ENCODE measurements at regions not wholly inside any gene's neighbourhood (a gene's known extent, or its start where the extent isn't known, plus 50 kb on each side); places are given as distances from the start of the nearest gene placed in this dataset.

DNA sequence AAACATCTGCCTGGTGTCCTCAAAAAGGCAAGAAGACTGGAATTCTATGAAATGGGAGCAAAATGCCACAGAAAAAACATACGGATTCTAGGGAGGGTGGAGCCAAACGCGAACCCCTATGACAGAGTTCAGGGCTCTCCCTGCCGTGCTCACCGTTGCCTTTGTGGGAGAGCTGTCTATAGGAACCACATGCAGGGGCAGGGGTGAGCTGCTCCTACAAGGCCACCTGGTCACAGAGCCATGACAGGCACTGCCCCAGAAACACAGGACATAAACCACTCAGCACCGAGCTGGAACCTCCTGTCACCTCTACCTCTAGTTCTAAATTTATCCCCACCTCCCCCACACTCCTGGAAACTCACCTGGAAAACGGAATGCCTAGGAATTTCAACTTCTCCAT is 155.1 kb upstream of the ZNF32 start:
- TF ChIP-seq POLR2A (IDR thresholded peaks at IDR 0.05; ENCODE audit: low read length) (no peak), GATA1 (IDR thresholded peaks at IDR 0.05; ENCODE audit: low read depth, low read length) (no peak)
